DMS53 treated with DMSO at 0.1 percent for 48 hours (cell line): ENCODE measurements at regions not wholly inside any gene's neighbourhood (a gene's known extent, or its start where the extent isn't known, plus 50 kb on each side); places are given as distances from the start of the nearest gene placed in this dataset.

Experiments
- DNase-seq: peaks from one replicate; lab custom pipeline; 2025; ENCODE audit not compliant: unreplicated experiment; lab: John Stamatoyannopoulos, UW

GRCh38 chr9:107431461-107431860, 58.1 kb downstream of the KLF4 start:
- DNase-seq, result no peak

GRCh38 chr9:107430071-107430470, 59.5 kb downstream of the KLF4 start:
- DNase-seq, result no peak

GRCh38 chr9:107426126-107426525, 63.4 kb downstream of the KLF4 start:
- no peak for DNase-seq

GRCh38 chr9:107425101-107426025, 64.2 kb downstream of the KLF4 start:
- DNase-seq, result no peak

- no peak for DNase-seq
These were observed 66.0 kb downstream of the KLF4 start for GRCh38 chr9:107423540-107423939.

- peak; percentile 60 for DNase-seq
These were observed 67.1 kb downstream of the KLF4 start for GRCh38 chr9:107422189-107423185.

- DNase-seq, result no peak
These were observed 79.1 kb downstream of the KLF4 start for GRCh38 chr9:107410420-107410819.

- DNase-seq, result no peak
These were observed 79.8 kb downstream of the KLF4 start for GRCh38 chr9:107409581-107410389.

- DNase-seq, result no peak
These were observed 81.9 kb downstream of the KLF4 start for GRCh38 chr9:107407675-107408074.

GRCh38 chr9:107405511-107405910, 84.1 kb downstream of the KLF4 start:
- no peak for DNase-seq

GRCh38 chr9:107404736-107405135, 84.8 kb downstream of the KLF4 start:
- no peak for DNase-seq

- no peak for DNase-seq
These were observed 85.4 kb downstream of the KLF4 start for GRCh38 chr9:107404161-107404560.

- no peak for DNase-seq
These were observed 92.2 kb downstream of the KLF4 start for GRCh38 chr9:107397076-107398044.

- DNase-seq, result no peak
These were observed 95.3 kb downstream of the KLF4 start for GRCh38 chr9:107394264-107394663.

GRCh38 chr9:107390778-107391177, 98.8 kb downstream of the KLF4 start:
- DNase-seq, result no peak

GRCh38 chr9:107390279-107390678, 99.3 kb downstream of the KLF4 start:
- DNase-seq, result no peak

- DNase-seq, result no peak
These were observed 99.9 kb downstream of the KLF4 start for GRCh38 chr9:107389617-107390071.

- DNase-seq, result no peak
These were observed 100.7 kb downstream of the KLF4 start for GRCh38 chr9:107388890-107389289.

- no peak for DNase-seq
These were observed 102.2 kb downstream of the KLF4 start for GRCh38 chr9:107387409-107387808.

- no peak for DNase-seq
These were observed 103.2 kb downstream of the KLF4 start for GRCh38 chr9:107386396-107386795.
